ENCODE measurements at regions not wholly inside any gene's neighbourhood (a gene's known extent, or its start where the extent isn't known, plus 50 kb on each side); places are given as distances from the start of the nearest gene placed in this dataset.
A peak's percentile ranks its signal among the peaks of the same experiment; 100 is the strongest.

DNA sequence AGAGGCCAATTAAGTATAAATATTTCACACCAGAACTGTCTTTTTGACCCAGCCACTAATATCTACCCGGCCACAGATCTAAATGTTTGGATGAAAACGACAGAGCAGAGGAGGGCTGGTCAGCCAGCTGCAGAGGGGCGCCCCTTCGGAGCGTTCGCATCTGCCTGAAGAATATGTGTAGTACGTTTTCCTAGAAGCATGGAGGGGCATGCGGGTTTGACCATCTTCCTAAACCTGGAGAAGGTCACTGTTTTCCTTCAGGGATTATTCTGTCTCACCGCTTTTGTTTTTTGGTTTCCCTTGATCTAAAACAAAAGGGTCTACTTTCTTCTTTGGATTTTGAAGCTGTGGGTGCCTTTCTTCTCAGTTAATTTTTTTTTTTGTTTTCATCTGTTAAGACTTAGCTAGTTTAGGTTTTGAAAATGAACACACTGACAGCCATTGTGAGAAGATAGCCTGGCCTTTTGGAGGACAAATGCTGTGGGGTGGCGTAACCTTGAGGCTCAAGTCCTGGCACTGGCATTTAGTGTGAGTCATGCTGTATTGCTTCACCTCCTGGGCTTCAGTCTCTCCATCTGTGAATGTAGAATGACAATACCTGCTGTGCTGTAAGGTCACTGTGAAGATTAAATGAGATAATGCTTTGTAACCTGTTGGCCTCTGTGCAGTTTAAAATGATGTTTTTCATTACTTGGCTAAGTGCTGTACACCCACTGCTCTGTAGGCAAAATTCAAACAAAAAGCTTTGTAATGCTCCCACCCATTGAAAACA lies 74.1 kb upstream of the IRF2BP2 start (continued):
- TF ChIP-seq IKZF5 (CRISPR knock-in tag; IDR thresholded peaks at IDR 0.05): peak; percentile 92; the same call in 1 of the 2 replicates
- no peak for TF ChIP-seq IKZF4 (CRISPR knock-in tag; IDR thresholded peaks at IDR 0.05; ENCODE audit: borderline replicate concordance, low read depth, not compliant biosample characterization)
- TF ChIP-seq, protein P1, sequence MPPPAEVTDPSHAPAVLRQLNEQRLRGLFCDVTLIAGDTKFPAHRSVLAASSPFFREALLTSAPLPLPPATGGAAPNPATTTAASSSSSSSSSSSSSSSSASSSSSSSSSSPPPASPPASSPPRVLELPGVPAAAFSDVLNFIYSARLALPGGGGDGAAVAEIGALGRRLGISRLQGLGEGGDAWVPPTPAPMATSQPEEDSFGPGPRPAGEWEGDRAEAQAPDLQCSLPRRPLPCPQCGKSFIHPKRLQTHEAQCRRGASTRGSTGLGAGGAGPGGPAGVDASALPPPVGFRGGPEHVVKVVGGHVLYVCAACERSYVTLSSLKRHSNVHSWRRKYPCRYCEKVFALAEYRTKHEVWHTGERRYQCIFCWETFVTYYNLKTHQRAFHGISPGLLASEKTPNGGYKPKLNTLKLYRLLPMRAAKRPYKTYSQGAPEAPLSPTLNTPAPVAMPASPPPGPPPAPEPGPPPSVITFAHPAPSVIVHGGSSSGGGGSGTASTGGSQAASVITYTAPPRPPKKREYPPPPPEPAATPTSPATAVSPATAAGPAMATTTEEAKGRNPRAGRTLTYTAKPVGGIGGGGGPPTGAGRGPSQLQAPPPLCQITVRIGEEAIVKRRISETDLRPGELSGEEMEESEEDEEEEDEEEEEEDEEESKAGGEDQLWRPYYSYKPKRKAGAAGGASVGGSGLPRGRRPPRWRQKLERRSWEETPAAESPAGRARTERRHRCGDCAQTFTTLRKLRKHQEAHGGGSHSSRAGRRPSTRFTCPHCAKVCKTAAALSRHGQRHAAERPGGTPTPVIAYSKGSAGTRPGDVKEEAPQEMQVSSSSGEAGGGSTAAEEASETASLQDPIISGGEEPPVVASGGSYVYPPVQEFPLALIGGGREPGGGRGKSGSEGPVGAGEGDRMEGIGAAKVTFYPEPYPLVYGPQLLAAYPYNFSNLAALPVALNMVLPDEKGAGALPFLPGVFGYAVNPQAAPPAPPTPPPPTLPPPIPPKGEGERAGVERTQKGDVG (CRISPR knock-in tag; IDR thresholded peaks at IDR 0.05; ENCODE audit: borderline replicate concordance): no peak
- no peak for TF ChIP-seq NCOA1 (CRISPR knock-in tag; IDR thresholded peaks at IDR 0.05)
- TF ChIP-seq NR2F1 (CRISPR knock-in tag; IDR thresholded peaks at IDR 0.05): peak; percentile 48 to 76; a peak in 2 of 4 replicates
- TF ChIP-seq, protein P2, sequence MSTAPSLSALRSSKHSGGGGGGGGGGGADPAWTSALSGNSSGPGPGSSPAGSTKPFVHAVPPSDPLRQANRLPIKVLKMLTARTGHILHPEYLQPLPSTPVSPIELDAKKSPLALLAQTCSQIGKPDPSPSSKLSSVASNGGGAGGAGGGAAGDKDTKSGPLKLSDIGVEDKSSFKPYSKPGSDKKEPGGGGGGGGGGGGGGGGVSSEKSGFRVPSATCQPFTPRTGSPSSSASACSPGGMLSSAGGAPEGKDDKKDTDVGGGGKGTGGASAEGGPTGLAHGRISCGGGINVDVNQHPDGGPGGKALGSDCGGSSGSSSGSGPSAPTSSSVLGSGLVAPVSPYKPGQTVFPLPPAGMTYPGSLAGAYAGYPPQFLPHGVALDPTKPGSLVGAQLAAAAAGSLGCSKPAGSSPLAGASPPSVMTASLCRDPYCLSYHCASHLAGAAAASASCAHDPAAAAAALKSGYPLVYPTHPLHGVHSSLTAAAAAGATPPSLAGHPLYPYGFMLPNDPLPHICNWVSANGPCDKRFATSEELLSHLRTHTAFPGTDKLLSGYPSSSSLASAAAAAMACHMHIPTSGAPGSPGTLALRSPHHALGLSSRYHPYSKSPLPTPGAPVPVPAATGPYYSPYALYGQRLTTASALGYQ (CRISPR knock-in tag; IDR thresholded peaks at IDR 0.05): peak; percentile 70
- TF ChIP-seq, protein P3, sequence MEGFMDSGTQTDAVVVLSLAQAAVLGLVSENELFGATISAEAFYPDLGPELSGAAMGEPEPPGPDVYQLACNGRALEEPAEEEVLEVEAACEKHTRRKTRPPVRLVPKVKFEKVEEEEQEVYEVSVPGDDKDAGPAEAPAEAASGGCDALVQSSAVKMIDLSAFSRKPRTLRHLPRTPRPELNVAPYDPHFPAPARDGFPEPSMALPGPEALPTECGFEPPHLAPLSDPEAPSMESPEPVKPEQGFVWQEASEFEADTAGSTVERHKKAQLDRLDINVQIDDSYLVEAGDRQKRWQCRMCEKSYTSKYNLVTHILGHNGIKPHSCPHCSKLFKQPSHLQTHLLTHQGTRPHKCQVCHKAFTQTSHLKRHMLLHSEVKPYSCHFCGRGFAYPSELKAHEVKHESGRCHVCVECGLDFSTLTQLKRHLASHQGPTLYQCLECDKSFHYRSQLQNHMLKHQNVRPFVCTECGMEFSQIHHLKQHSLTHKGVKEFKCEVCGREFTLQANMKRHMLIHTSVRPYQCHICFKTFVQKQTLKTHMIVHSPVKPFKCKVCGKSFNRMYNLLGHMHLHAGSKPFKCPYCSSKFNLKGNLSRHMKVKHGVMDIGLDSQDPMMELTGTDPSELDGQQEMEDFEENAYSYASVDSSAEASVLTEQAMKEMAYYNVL (CRISPR knock-in tag; IDR thresholded peaks at IDR 0.05; ENCODE audit: borderline replicate concordance): peak; percentile 95
- TF ChIP-seq ZKSCAN5 (CRISPR knock-in tag; IDR thresholded peaks at IDR 0.05): no peak
- peak; percentile 91 for TF ChIP-seq KDM4B (CRISPR knock-in tag; IDR thresholded peaks at IDR 0.05)
- peak; percentile 83 for TF ChIP-seq KAT8 (CRISPR knock-in tag; IDR thresholded peaks at IDR 0.05)
- no peak for TF ChIP-seq ZFP36L2 (CRISPR knock-in tag; IDR thresholded peaks at IDR 0.05)
- no peak for TF ChIP-seq STAT5B (CRISPR knock-in tag; IDR thresholded peaks at IDR 0.05)
- peak; percentile 21; the same call in 1 of the 2 replicates for TF ChIP-seq MXD4 (CRISPR knock-in tag; IDR thresholded peaks at IDR 0.05)
- no peak for TF ChIP-seq ZNF670 (CRISPR knock-in tag; IDR thresholded peaks at IDR 0.05; ENCODE audit: borderline replicate concordance)
- no peak for TF ChIP-seq EHMT2 (IDR thresholded peaks at IDR 0.05; ENCODE audit: borderline replicate concordance, low read depth, low read length)
- TF ChIP-seq CSRNP1 (CRISPR knock-in tag; IDR thresholded peaks at IDR 0.05): no peak
- TF ChIP-seq ZBTB20 (CRISPR knock-in tag; IDR thresholded peaks at IDR 0.05; ENCODE audit: borderline replicate concordance, low read depth): peak; percentile 66; the same call in 1 of the 2 replicates
- no peak for TF ChIP-seq ZNF598 (CRISPR knock-in tag; IDR thresholded peaks at IDR 0.05; ENCODE audit: borderline replicate concordance)
